Endothelial cell of umbilical vein (primary cell): ENCODE measurements at regions not wholly inside any gene's neighbourhood (a gene's known extent, or its start where the extent isn't known, plus 50 kb on each side); places are given as distances from the start of the nearest gene placed in this dataset.

Source experiments
- BruUV-seq: library from RNA; stranded (reverse); fragments of 400-500 nt; replicated peaks from 2 replicates; lab custom pipeline; 2021; lab: Mats Ljungman, UMichigan
- CTCF ChIA-PET: fragments of 300-600, 350-600 bp; sonication (Branson Sonifier 250); formaldehyde crosslinking; loops from one replicate; lab custom pipeline; 2021; ENCODE audit warnings: antibody characterized with exemption, inconsistent platforms; lab: Charles Lee
- POLR2A ChIA-PET: fragments of 300-600, 350-600 bp; sonication (Branson Sonifier 250); formaldehyde crosslinking; loops from one replicate; lab custom pipeline; 2021; ENCODE audit warnings: antibody characterized with exemption, inconsistent platforms; lab: Charles Lee
- DNase-seq: peaks from one replicate; pipeline ENCODE4 v3.0.0-alpha.2; 2011; ENCODE audit warnings: low read depth, low spot score
- FAIRE-seq: peaks from 2 replicates; lab custom pipeline; 2011; peaks lifted over from hg19 to GRCh38; lab: Jason Lieb, UNC
- H2AFZ ChIP-seq: 2 replicates; pipeline ENCODE4 v1.6.0; 2012; ENCODE audit warnings: low read depth, low read length, control low read depth, inconsistent platforms
- H3K27ac ChIP-seq: 2 replicates; pipeline ENCODE4 v1.5.1; 2011; ENCODE audit warnings: low read depth, mild to moderate bottlenecking, control low read depth, low read length, moderate library complexity; ENCODE audit not compliant: insufficient read depth
- H3K27me3 ChIP-seq, 2 experiments: 2 replicates each; pipeline versions ENCODE4 v1.6.0 to v1.6.1; 2011; ENCODE audit warnings: low read length in 2 of 2, mixed read lengths in 1 of 2; ENCODE audit not compliant: control insufficient read depth in 2 of 2, insufficient read depth in 2 of 2
- H3K36me3 ChIP-seq, 2 experiments: 2 replicates in 1 of 2; 3 replicates in 1 of 2; pipeline ENCODE4 v1.5.1; 2011; ENCODE audit warnings: low read length in 2 of 2, mild to moderate bottlenecking in 1 of 2, moderate library complexity in 1 of 2; ENCODE audit not compliant: control insufficient read depth in 2 of 2, insufficient read depth in 2 of 2; ENCODE audit errors: extremely low read depth in 1 of 2
- H3K4me1 ChIP-seq: 3 replicates; pipeline ENCODE4 v1.5.1; 2011; ENCODE audit warnings: mild to moderate bottlenecking, low read length; ENCODE audit not compliant: control insufficient read depth, insufficient read depth; ENCODE audit errors: extremely low read depth
- H3K4me2 ChIP-seq: 2 replicates; pipeline ENCODE4 v1.6.1; 2011; ENCODE audit warnings: low read length, control low read depth, mixed read lengths; ENCODE audit not compliant: insufficient read depth
- H3K4me3 ChIP-seq, 3 experiments: fragments of 200-600 bp in 1 of 3; sonication (generic), shearing (Covaris generic) in 1 of 3; replicated peaks in 1 of 3; 2 replicates each; pipeline ENCODE4 v1.5.1; 2011 to 2016; ENCODE audit warnings: control low read depth in 3 of 3, low read length in 3 of 3, mild to moderate bottlenecking in 2 of 3, inconsistent platforms in 1 of 3, low read depth in 1 of 3, moderate library complexity in 1 of 3; ENCODE audit not compliant: insufficient read depth in 1 of 3
- H3K79me2 ChIP-seq: 2 replicates; pipeline ENCODE4 v1.6.0; 2012; ENCODE audit warnings: low read length, inconsistent platforms; ENCODE audit not compliant: control insufficient read depth, insufficient read depth
- H3K9ac ChIP-seq: replicated peaks from 2 replicates; pipeline ENCODE3; 2011; ENCODE audit warnings: low read length, control low read depth; ENCODE audit not compliant: insufficient read depth; ENCODE audit errors: extremely low read depth
- H3K9me1 ChIP-seq: replicated peaks from 3 replicates; pipeline ENCODE4 v1.6.0; 2011; ENCODE audit warnings: mild to moderate bottlenecking, low read length; ENCODE audit not compliant: control insufficient read depth, insufficient read depth; ENCODE audit errors: extremely low read depth
- H3K9me3 ChIP-seq: replicated peaks from 2 replicates; pipeline ENCODE4 v1.5.1; 2012; ENCODE audit warnings: low read length, inconsistent platforms; ENCODE audit not compliant: control insufficient read depth, insufficient read depth
- H4K20me1 ChIP-seq: replicated peaks from 2 replicates; pipeline ENCODE3; 2011; ENCODE audit warnings: mild to moderate bottlenecking, low read length; ENCODE audit not compliant: control insufficient read depth, insufficient read depth; ENCODE audit errors: extremely low read depth
- CTCF ChIP-seq, 2 donors: IDR thresholded peaks; 1 replicate in 1 of 2; 2 replicates in 1 of 2; pipeline ENCODE4 v1.5.1; 2011; ENCODE audit warnings: low read length in 2 of 2, mild to moderate bottlenecking in 2 of 2, moderate library complexity in 2 of 2, control low read depth in 1 of 2, inconsistent platforms in 1 of 2, low read depth in 1 of 2; ENCODE audit not compliant: insufficient read depth in 1 of 2; ENCODE audit errors: extremely low read depth in 1 of 2
- EZH2 ChIP-seq: IDR thresholded peaks from 2 replicates; pipeline ENCODE4 v1.6.1; 2012; ENCODE audit warnings: borderline replicate concordance, low read depth, mild to moderate bottlenecking, moderate library complexity, low read length, inconsistent platforms; ENCODE audit not compliant: severe bottlenecking
- FOS ChIP-seq: IDR thresholded peaks from 2 replicates; pipeline ENCODE4 v1.6.1; 2011; ENCODE audit warnings: mild to moderate bottlenecking, low read length, moderate library complexity, borderline replicate concordance; ENCODE audit not compliant: insufficient read depth
- GATA2 ChIP-seq: IDR thresholded peaks from 2 replicates; pipeline ENCODE4 v1.7.0; 2011; ENCODE audit warnings: low read depth, mild to moderate bottlenecking, moderate library complexity, mixed read lengths, low read length; ENCODE audit not compliant: insufficient read length, insufficient read depth
- JUN ChIP-seq: IDR thresholded peaks from 2 replicates; pipeline ENCODE4 v1.6.1; 2011; ENCODE audit warnings: borderline replicate concordance, low read depth; ENCODE audit not compliant: insufficient read length, insufficient read depth
- MAX ChIP-seq: IDR thresholded peaks from 2 replicates; pipeline ENCODE4 v1.6.1; 2011; ENCODE audit not compliant: insufficient read depth, insufficient read length
- MYC ChIP-seq: IDR thresholded peaks from one replicate; pipeline ENCODE4 v1.6.1; 2011; ENCODE audit warnings: mild to moderate bottlenecking, low read depth, low read length
- POLR2A ChIP-seq: IDR thresholded peaks from 2 replicates; pipeline ENCODE4 v1.6.1; 2012; ENCODE audit warnings: low read depth, mild to moderate bottlenecking, control low read depth, low read length
- POLR2AphosphoS5 ChIP-seq: IDR thresholded peaks from 2 replicates; pipeline ENCODE4 v1.6.1; 2012; ENCODE audit warnings: low read depth, mild to moderate bottlenecking, control low read depth, low read length, moderate library complexity; ENCODE audit not compliant: insufficient read depth
- dilution Hi-C: fragments of 300-500 bp; cut with MboI; formaldehyde crosslinking; loops from one replicate; pipeline ENCODE4 v1.15.0; 2019; ENCODE audit warnings: low sequenced_read_pairs; ENCODE audit not compliant: extremely low pct_ligation_motif_present
- intact Hi-C: fragments of 100-400 bp; cut with micrococcal nuclease; formaldehyde crosslinking; loops from one replicate; pipeline ENCODE4 v1.10.0; 2022

- FAIRE-seq (no peak), DNase-seq (no peak)
- Histone ChIP-seq H3K4me1 (no peaks in the 10 kb centered on the region), H3K9me3 (no peaks in the 10 kb centered on the region), H4K20me1 (no peaks in the 10 kb centered on the region), H3K9me1 (no peaks in the 10 kb centered on the region), H3K79me2 (no peaks in the 10 kb centered on the region), H3K4me2 (no peak overlapping the region), H3K4me3 (no peak overlapping the region), H3K36me3 (no peaks in the 10 kb centered on the region), H3K27me3 (no peaks in the 10 kb centered on the region), H2AFZ (no peak overlapping the region), H3K27ac (no peak overlapping the region), H3K9ac (no peak overlapping the region)
- dilution Hi-C loops: no loop called here
- POLR2A ChIA-PET: no interaction called here
- CTCF ChIA-PET: no interaction called here
- TF ChIP-seq POLR2A (no peak), MYC (no peak), POLR2AphosphoS5 (no peak), JUN (no peak), CTCF (IDR thresholded peaks at IDR 0.05; ENCODE audit: extremely low read depth in 1 of 2, insufficient read depth in 1 of 2, low read depth in 1 of 2, low read length in 2 of 2) (no peak), GATA2 (no peak), MAX (no peak), EZH2 (no peak), FOS (no peak)
- intact Hi-C loops: no loop called here
- no TSS peak for BruUV-seq
Measured at GRCh38 chr3:161585922-161586321, 89.3 kb downstream of the OTOL1 start.
